Upper lobe of left lung (tissue), 4 donors: ENCODE measurements at regions not wholly inside any gene's neighbourhood (a gene's known extent, or its start where the extent isn't known, plus 50 kb on each side); places are given as distances from the start of the nearest gene placed in this dataset.

Experiments
- CTCF ChIP-seq, 6 experiments: fragments of 450-650 bp in 4 of 6; fragments of 200-600 bp in 2 of 6; sonication (generic) in 2 of 6; IDR thresholded peaks; one replicate each; pipeline ENCODE4 v1.5.1; 2016 to 2019; ENCODE audit warnings: antibody characterized with exemption in 6 of 6
- EP300 ChIP-seq, 4 donors: sonication (generic); formaldehyde crosslinking; IDR thresholded peaks; one replicate each; pipeline ENCODE4 v1.5.1; 2017; ENCODE audit warnings: antibody characterized with exemption in 4 of 4, control low read depth in 2 of 4
- POLR2A ChIP-seq, 4 donors: fragments of 450-650 bp; IDR thresholded peaks; one replicate each; pipeline ENCODE4 v1.5.1; 2016 to 2017; ENCODE audit warnings: antibody characterized with exemption in 4 of 4, mild to moderate bottlenecking in 2 of 4
- POLR2AphosphoS5 ChIP-seq, 2 donors: sonication (generic); formaldehyde crosslinking; IDR thresholded peaks; one replicate each; pipeline ENCODE4 v1.5.1; 2017; ENCODE audit warnings: antibody characterized with exemption in 2 of 2

- TF ChIP-seq CTCF (IDR thresholded peaks at IDR 0.05) (no peak), POLR2A (IDR thresholded peaks at IDR 0.05) (no peak), POLR2AphosphoS5 (IDR thresholded peaks at IDR 0.05) (no peak), EP300 (IDR thresholded peaks at IDR 0.05) (no peak)
Measured at GRCh38 chr4:181874602-181875001, 368.6 kb upstream of the TENM3 start.
